IMR-90 (cell line): ENCODE measurements at regions not wholly inside any gene's neighbourhood (a gene's known extent, or its start where the extent isn't known, plus 50 kb on each side); places are given as distances from the start of the nearest gene placed in this dataset.

ENCODE experiments used
- ATAC-seq: fragments of 200-7000 bp; cut with Tn5 transposase; 2 replicates; pipeline ENCODE4 v1.9.1; 2020; ENCODE audit warnings: low read depth, mild to moderate bottlenecking, moderate library complexity
- BruUV-seq: library from RNA; stranded (reverse); fragments of 400-500 nt; replicated peaks from 2 replicates; lab custom pipeline; 2021; lab: Mats Ljungman, UMichigan
- CTCF ChIA-PET: fragments of 300-600 bp; formaldehyde crosslinking; extraction: SDS; loops from one replicate; lab custom pipeline; 2021; ENCODE audit warnings: antibody characterized with exemption; lab: Yijun Ruan, JAX
- POLR2A ChIA-PET: fragments of 300-600 bp; sonication (Branson Sonifier 250); formaldehyde crosslinking; loops from one replicate; lab custom pipeline; 2022; ENCODE audit warnings: antibody characterized with exemption; ENCODE audit not compliant: unreplicated experiment; lab: Charles Lee
- DNase-seq: peaks from one replicate; pipeline ENCODE4 v3.0.0; 2013
- H2AFZ ChIP-seq: replicated peaks from 2 replicates; pipeline ENCODE3; 2013; ENCODE audit warnings: low read length, mild to moderate bottlenecking; ENCODE audit not compliant: poor library complexity
- H2AK5ac ChIP-seq: 2 replicates; pipeline ENCODE4 v1.6.1; 2013; ENCODE audit warnings: low read depth, low read length, inconsistent platforms
- H2AK9ac ChIP-seq: replicated peaks from 2 replicates; pipeline ENCODE3; 2013; ENCODE audit warnings: mild to moderate bottlenecking, low read depth, low read length, moderate library complexity; ENCODE audit not compliant: poor library complexity
- H2BK120ac ChIP-seq: 2 replicates; pipeline ENCODE4 v1.6.1; 2013; ENCODE audit warnings: low read depth, low read length, inconsistent platforms
- H2BK15ac ChIP-seq: 3 replicates; pipeline ENCODE4 v1.6.1; 2013; ENCODE audit warnings: low read depth, low read length, inconsistent platforms
- H2BK20ac ChIP-seq: 2 replicates; pipeline ENCODE4 v1.6.1; 2013; ENCODE audit warnings: low read depth, mild to moderate bottlenecking, inconsistent platforms, low read length, moderate library complexity
- H2BK5ac ChIP-seq: 2 replicates; pipeline ENCODE4 v1.6.1; 2013; ENCODE audit warnings: mild to moderate bottlenecking, low read depth, low read length, inconsistent platforms; ENCODE audit not compliant: poor library complexity, severe bottlenecking
- H3K14ac ChIP-seq: replicated peaks from 2 replicates; pipeline ENCODE4 v1.6.1; 2013; ENCODE audit warnings: low read depth, low read length, inconsistent platforms
- H3K18ac ChIP-seq: 2 replicates; pipeline ENCODE4 v1.6.1; 2013; ENCODE audit warnings: low read depth, low read length, control low read depth
- H3K23ac ChIP-seq: 2 replicates; pipeline ENCODE4 v1.6.1; 2013; ENCODE audit warnings: low read depth, low read length, inconsistent platforms
- H3K27ac ChIP-seq: 2 replicates; pipeline ENCODE4 v1.5.1; 2013; ENCODE audit warnings: mild to moderate bottlenecking, control low read depth, low read length; ENCODE audit not compliant: insufficient read depth
- H3K27me3 ChIP-seq: 2 replicates; pipeline ENCODE4 v1.6.1; 2013; ENCODE audit warnings: low read length; ENCODE audit not compliant: control insufficient read depth, insufficient read depth
- H3K36me3 ChIP-seq: 2 replicates; pipeline ENCODE4 v1.6.1; 2013; ENCODE audit warnings: low read length, mixed read lengths; ENCODE audit not compliant: control insufficient read depth, insufficient read depth
- H3K4ac ChIP-seq: 2 replicates; pipeline ENCODE4 v1.6.1; 2013; ENCODE audit warnings: low read depth, low read length, inconsistent platforms
- H3K4me1 ChIP-seq: 2 replicates; pipeline ENCODE4 v1.6.1; 2013; ENCODE audit warnings: low read length, mixed read lengths; ENCODE audit not compliant: control insufficient read depth, insufficient read depth
- H3K4me2 ChIP-seq: 2 replicates; pipeline ENCODE4 v1.6.1; 2013; ENCODE audit warnings: low read depth, mild to moderate bottlenecking, control low read depth, low read length, moderate library complexity
- H3K4me3 ChIP-seq: 2 replicates; pipeline ENCODE4 v1.5.1; 2013; ENCODE audit warnings: low read depth, mild to moderate bottlenecking, control low read depth, low read length, moderate library complexity; ENCODE audit not compliant: insufficient read depth
- H3K56ac ChIP-seq: 2 replicates; pipeline ENCODE4 v1.6.1; 2013; ENCODE audit warnings: low read length, inconsistent platforms; ENCODE audit not compliant: insufficient read depth; ENCODE audit errors: extremely low read depth
- H3K79me1 ChIP-seq, 2 experiments: 2 replicates each; pipeline ENCODE4 v1.6.1; 2013; ENCODE audit warnings: low read length in 2 of 2, inconsistent platforms in 1 of 2, low read depth in 1 of 2
- H3K9ac ChIP-seq: 2 replicates; pipeline ENCODE4 v1.6.1; 2013; ENCODE audit warnings: low read depth, low read length, control low read depth
- H3K9me1 ChIP-seq: 2 replicates; pipeline ENCODE4 v1.6.1; 2013; ENCODE audit warnings: low read length, inconsistent platforms; ENCODE audit not compliant: insufficient read depth
- H3K9me3 ChIP-seq: 2 replicates; pipeline ENCODE4 v1.6.1; 2013; ENCODE audit warnings: low read length; ENCODE audit not compliant: control insufficient read depth, insufficient read depth
- H4K20me1 ChIP-seq: 2 replicates; pipeline ENCODE4 v1.6.1; 2013; ENCODE audit warnings: low read length, inconsistent platforms; ENCODE audit not compliant: insufficient read depth
- H4K5ac ChIP-seq: 2 replicates; pipeline ENCODE4 v1.6.1; 2013; ENCODE audit warnings: mild to moderate bottlenecking, low read depth, low read length, control low read depth
- H4K8ac ChIP-seq, 2 experiments: 2 replicates each; pipeline ENCODE4 v1.6.1; 2013; ENCODE audit warnings: low read depth in 2 of 2, low read length in 2 of 2, control low read depth in 1 of 2, inconsistent platforms in 1 of 2
- H4K91ac ChIP-seq: 2 replicates; pipeline ENCODE4 v1.6.1; 2013; ENCODE audit warnings: low read depth, low read length, inconsistent platforms; ENCODE audit not compliant: insufficient read depth
- CEBPB ChIP-seq: IDR thresholded peaks from 2 replicates; pipeline ENCODE4 v1.6.1; 2012; ENCODE audit warnings: low read depth, low read length, improper control_type of control experiment
- MAFK ChIP-seq: IDR thresholded peaks from 2 replicates; pipeline ENCODE4 v1.6.1; 2012; ENCODE audit warnings: low read depth, low read length, improper control_type of control experiment
- RAD21 ChIP-seq: IDR thresholded peaks from 2 replicates; pipeline ENCODE4 v1.6.1; 2012; ENCODE audit warnings: low read length, improper control_type of control experiment
- WGBS, 2 experiments: methylation state at CpG; one replicate each; pipeline versions ENCODE4 v1.1.5 to v1.1.7; 2013; ENCODE audit warnings: missing lambda C conversion rate in 2 of 2; ENCODE audit not compliant: insufficient read length in 1 of 2; ENCODE audit errors: extremely low coverage in 2 of 2; 5-methylcytosine and 5-hydroxymethylcytosine counted together
- dilution Hi-C: fragments of 300-500 bp; cut with HindIII; formaldehyde crosslinking; loops from one replicate; pipeline ENCODE4 v1.14.3; 2018; ENCODE audit warnings: low sequenced_read_pairs; ENCODE audit not compliant: unreplicated experiment
- in situ Hi-C: fragments of 300-500 bp; cut with MboI; formaldehyde crosslinking; loops from 3 replicates; pipeline ENCODE4 v1.14.3; 2019; ENCODE audit warnings: low sequenced_read_pairs, inconsistent platforms, mixed read lengths
- intact Hi-C: fragments of 100-400 bp; cut with micrococcal nuclease; formaldehyde crosslinking; loops from 2 replicates; pipeline ENCODE4 v1.10.0; 2022

DNA sequence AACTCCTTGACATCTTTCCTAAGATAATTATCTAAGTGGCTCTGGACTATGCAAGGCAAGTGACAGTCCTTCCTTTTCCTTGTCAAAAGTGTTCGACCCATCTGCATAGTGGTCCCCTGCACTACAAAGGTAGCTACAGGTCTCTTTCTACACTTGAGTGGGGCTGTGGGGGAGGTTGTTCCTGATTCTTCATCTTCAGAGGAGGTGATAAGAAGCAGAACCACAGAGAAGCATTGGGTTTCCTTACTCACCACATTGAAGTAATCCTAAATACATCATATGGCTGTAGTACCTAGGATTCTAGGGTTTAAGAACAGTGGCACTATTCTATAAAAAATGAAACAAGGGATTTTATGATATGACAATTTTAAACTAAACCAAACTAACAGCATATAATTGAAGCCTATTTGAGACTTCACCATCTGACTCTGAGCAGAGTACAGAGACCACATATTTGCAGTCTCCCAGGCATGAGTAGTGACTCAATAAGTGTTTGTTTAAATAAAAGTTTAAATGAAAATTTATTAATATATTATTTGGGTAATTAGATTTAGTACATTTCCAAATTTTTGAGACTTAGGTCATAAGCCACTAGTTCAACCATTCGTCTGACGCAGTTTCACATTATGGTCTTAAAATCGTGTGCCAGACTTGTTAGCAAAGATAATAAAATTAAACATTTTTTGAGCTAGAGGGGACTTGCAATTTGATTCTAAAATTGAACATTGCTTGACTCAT, 54.9 kb upstream of the NEK7 start:
- DNase-seq (peak; percentile 62), ATAC-seq (peak; percentile 80)
- peak overlapping the region; percentile 31 for H4K91ac ChIP-seq
- dilution Hi-C loops (no loop called here), intact Hi-C loops (no loop called here), in situ Hi-C loops (loop anchor here (10.0 kb wide), 2 partner anchors 363 to 583 kb away; no protein-coding TSS in a partner anchor)
- no peak for TF ChIP-seq RAD21
- TF ChIP-seq MAFK, result no peak
- TF ChIP-seq CEBPB, result no peak
- peak overlapping the region; percentile 70; the same call in 1 of the 2 replicates for H3K4ac ChIP-seq
- no peak overlapping the region for H2AK9ac ChIP-seq
- POLR2A ChIA-PET, result interaction anchor here (0.6 kb wide), 1 partner anchor 166 kb away, joined by 9 read pairs; no protein-coding TSS in a partner anchor
- peak overlapping the region; percentile 42; the same call in 1 of the 2 replicates for H3K18ac ChIP-seq
- peak overlapping the region; percentile 70; the same call in 1 of the 2 replicates for H2AK5ac ChIP-seq
- H3K36me3 ChIP-seq, result no peaks in the 10 kb centered on the region
- H3K4me1 ChIP-seq, result peaks cover 9% of the 10 kb centered on the region
- no TSS peak for BruUV-seq
- peak overlapping the region in 1 of 2 experiments; percentile 40; a peak in 1 of 4 replicates for H4K8ac ChIP-seq
- H3K9me1 ChIP-seq, result peaks cover 3% of the 10 kb centered on the region; the same call in 1 of the 2 replicates
- H3K4me2 ChIP-seq, result peak overlapping the region; percentile 96; the same call in 1 of the 2 replicates
- H3K14ac ChIP-seq, result peak overlapping the region; percentile 83
- no peaks in the 10 kb centered on the region for H3K27me3 ChIP-seq
- CTCF ChIA-PET, result interaction anchor here (0.6 to 2.3 kb wide), 3 partner anchors 14 to 555 kb away, joined by 4 to 7 read pairs (median 5); no protein-coding TSS in a partner anchor
- H3K9me3 ChIP-seq, result no peaks in the 10 kb centered on the region
- H4K5ac ChIP-seq, result 0 out of 2 replicates have a peak overlapping the region, but pooled peaks have one; percentile 15
- H2BK5ac ChIP-seq, result peak overlapping the region; percentile 85
- H2AFZ ChIP-seq, result peak overlapping the region; percentile 61
- no peak overlapping the region for H3K9ac ChIP-seq
- no peaks in the 10 kb centered on the region for H4K20me1 ChIP-seq
- WGBS, 2 experiments, result no CpG with 5 or more reads among the region's 4 CpGs
- H2BK15ac ChIP-seq, result peak overlapping the region; percentile 73; the same call in 2 of the 3 replicates
- no peak overlapping the region for H3K4me3 ChIP-seq
- no peak overlapping the region for H3K56ac ChIP-seq
- H3K79me1 ChIP-seq, result no peaks in the 10 kb centered on the region
- peak overlapping the region; percentile 86; the same call in 1 of the 2 replicates for H2BK120ac ChIP-seq
- H2BK20ac ChIP-seq, result peak overlapping the region; percentile 72; the same call in 1 of the 2 replicates
- H3K23ac ChIP-seq, result peak overlapping the region; percentile 68
- no peak overlapping the region for H3K27ac ChIP-seq
